ENCODE measurements at regions not wholly inside any gene's neighbourhood (a gene's known extent, or its start where the extent isn't known, plus 50 kb on each side); places are given as distances from the start of the nearest gene placed in this dataset.

- ChIA-PET POLR2A (no interaction called here), CTCF (no interaction called here)
- intact Hi-C loops (cut with micrococcal nuclease), result no loop called here
- no peak overlapping the region for H3K4me3 Mint-ChIP-seq
- DNase-seq (no peak), ATAC-seq (no peak)
- peaks cover 16% of the 10 kb centered on the region for H3K27me3 Mint-ChIP-seq
- no peaks in the 10 kb centered on the region for H3K4me1 Mint-ChIP-seq (ENCODE audit: low read depth)
- peaks cover 2% of the 10 kb centered on the region for H3K9me3 Mint-ChIP-seq
- H3K27ac Mint-ChIP-seq, result no peak overlapping the region
- no peaks in the 10 kb centered on the region for H3K36me3 Mint-ChIP-seq (ENCODE audit: low read depth)
- TF ChIP-seq, protein P1, sequence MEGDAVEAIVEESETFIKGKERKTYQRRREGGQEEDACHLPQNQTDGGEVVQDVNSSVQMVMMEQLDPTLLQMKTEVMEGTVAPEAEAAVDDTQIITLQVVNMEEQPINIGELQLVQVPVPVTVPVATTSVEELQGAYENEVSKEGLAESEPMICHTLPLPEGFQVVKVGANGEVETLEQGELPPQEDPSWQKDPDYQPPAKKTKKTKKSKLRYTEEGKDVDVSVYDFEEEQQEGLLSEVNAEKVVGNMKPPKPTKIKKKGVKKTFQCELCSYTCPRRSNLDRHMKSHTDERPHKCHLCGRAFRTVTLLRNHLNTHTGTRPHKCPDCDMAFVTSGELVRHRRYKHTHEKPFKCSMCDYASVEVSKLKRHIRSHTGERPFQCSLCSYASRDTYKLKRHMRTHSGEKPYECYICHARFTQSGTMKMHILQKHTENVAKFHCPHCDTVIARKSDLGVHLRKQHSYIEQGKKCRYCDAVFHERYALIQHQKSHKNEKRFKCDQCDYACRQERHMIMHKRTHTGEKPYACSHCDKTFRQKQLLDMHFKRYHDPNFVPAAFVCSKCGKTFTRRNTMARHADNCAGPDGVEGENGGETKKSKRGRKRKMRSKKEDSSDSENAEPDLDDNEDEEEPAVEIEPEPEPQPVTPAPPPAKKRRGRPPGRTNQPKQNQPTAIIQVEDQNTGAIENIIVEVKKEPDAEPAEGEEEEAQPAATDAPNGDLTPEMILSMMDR (IDR thresholded peaks at IDR 0.05), result no peak
These were observed 112.5 kb upstream of the SLCO6A1 start for GRCh38 chr5:102611312-102611711.

- Mint-ChIP-seq H3K4me3 (no peak overlapping the region), H3K27ac (no peak overlapping the region), H3K27me3 (peaks cover 16% of the 10 kb centered on the region), H3K4me1 (ENCODE audit: low read depth) (no peaks in the 10 kb centered on the region), H3K36me3 (ENCODE audit: low read depth) (no peaks in the 10 kb centered on the region), H3K9me3 (peaks cover 2% of the 10 kb centered on the region)
- DNase-seq (no peak), ATAC-seq (no peak)
- ChIA-PET POLR2A (no interaction called here), CTCF (no interaction called here)
- intact Hi-C loops (cut with micrococcal nuclease), result no loop called here
- TF ChIP-seq, protein P1 (IDR thresholded peaks at IDR 0.05), result no peak
These were observed 114.9 kb upstream of the SLCO6A1 start for GRCh38 chr5:102613661-102614060.

DNA sequence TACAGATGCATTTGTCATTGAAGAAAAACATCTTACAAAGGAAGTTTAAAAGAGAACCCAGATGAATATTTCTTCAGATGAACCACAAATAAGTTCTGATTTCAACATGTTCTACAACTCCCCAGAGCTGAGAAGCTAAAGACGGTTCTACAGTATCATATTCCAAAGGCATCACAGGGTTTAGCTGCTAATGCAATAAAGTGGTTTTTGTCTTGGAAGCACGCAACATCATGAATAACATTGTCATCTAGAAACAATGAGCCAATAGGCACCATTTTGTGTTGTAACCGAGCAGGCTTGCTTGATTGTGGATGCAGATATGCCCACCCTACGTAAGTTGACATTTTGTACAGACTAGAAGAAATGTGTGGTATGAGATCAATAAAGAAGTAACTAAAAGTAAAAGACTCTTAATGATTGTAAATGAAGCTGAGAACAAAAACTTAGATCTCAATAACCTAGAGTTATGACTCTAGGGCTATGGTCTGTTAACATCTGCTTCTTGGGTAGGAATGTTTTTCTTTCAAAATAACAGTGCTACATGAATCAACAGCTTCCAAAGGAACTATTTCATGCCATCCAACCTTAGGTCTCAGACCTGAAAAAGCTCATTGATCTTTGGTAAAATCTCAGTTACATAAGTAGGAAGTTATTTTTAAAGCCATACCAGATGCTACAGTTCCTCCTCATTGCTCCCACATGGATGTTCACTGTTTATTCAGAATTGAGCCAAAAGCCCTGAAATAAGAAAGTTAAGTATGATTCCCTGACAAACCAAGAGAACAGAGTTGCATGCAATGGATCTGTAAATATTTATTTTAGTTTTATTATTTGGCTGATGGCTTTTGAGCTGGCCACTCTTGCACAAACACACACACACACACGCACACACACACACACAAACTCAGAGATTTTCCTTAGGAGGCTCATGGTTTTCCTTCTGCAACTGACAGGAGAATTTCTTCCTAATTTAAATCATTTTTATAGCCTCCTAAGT is 118.7 kb upstream of the SLCO6A1 start:
- H3K36me3 Mint-ChIP-seq (ENCODE audit: low read depth), result no peaks in the 10 kb centered on the region
- TF ChIP-seq, protein P1 (IDR thresholded peaks at IDR 0.05), result no peak
- CTCF ChIA-PET, result no interaction called here
- POLR2A ChIA-PET, result no interaction called here
- DNase-seq (no peak), ATAC-seq (no peak)
- H3K9me3 Mint-ChIP-seq, result peaks cover 2% of the 10 kb centered on the region
- H3K27ac Mint-ChIP-seq, result no peak overlapping the region
- no peaks in the 10 kb centered on the region for H3K4me1 Mint-ChIP-seq (ENCODE audit: low read depth)
- peaks cover 16% of the 10 kb centered on the region for H3K27me3 Mint-ChIP-seq
- intact Hi-C loops (cut with micrococcal nuclease), result no loop called here
- H3K4me3 Mint-ChIP-seq, result no peak overlapping the region

GRCh38 chr5:102622262-102622661 is 123.5 kb upstream of the SLCO6A1 start:
- no peak overlapping the region for H3K27ac Mint-ChIP-seq
- no peaks in the 10 kb centered on the region for H3K4me1 Mint-ChIP-seq (ENCODE audit: low read depth)
- H3K4me3 Mint-ChIP-seq, result no peak overlapping the region
- peaks cover 3% of the 10 kb centered on the region for H3K27me3 Mint-ChIP-seq
- TF ChIP-seq, protein P1 (IDR thresholded peaks at IDR 0.05), result no peak
- DNase-seq (no peak), ATAC-seq (no peak)
- intact Hi-C loops (cut with micrococcal nuclease), result no loop called here
- no peaks in the 10 kb centered on the region for H3K36me3 Mint-ChIP-seq (ENCODE audit: low read depth)
- CTCF ChIA-PET, result no interaction called here
- H3K9me3 Mint-ChIP-seq, result no peaks in the 10 kb centered on the region
- POLR2A ChIA-PET, result no interaction called here

DNA sequence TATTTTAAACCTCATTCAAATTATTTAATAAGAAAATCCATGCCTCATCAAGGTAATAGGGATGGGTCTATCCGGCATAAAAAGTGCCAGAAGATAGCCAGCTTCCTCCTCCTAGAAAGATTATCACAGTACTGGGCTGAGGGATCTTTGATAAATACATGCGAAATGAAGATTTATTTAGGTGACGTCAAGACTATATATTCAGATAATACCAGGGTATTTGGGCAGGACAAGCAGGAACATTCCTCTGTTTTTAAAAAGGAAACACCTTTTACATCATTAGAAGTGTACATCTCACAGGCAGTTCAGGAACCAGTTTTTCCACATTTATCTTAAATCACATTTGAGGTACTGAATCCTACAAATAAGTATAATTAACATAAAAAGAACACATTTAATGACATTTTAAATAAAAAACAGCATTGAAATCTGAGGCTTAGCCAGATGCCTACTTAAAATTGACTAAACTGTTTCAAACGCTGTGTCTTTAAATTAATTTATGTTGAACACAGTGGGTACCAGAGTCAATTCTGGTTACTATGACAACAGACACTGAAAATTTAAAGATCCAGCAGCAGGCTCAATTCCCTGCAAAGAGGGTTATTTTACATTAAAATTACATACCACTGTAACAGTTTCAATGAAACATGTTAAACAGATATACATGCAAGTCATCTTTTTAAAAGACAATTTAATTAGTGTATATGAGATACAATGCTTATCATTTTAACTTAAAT is 124.7 kb upstream of the SLCO6A1 start:
- Mint-ChIP-seq H3K36me3 (ENCODE audit: low read depth) (no peaks in the 10 kb centered on the region), H3K4me1 (ENCODE audit: low read depth) (no peaks in the 10 kb centered on the region), H3K9me3 (no peaks in the 10 kb centered on the region), H3K27me3 (peaks cover 2% of the 10 kb centered on the region), H3K27ac (no peak overlapping the region), H3K4me3 (no peak overlapping the region)
- ChIA-PET CTCF (no interaction called here), POLR2A (no interaction called here)
- intact Hi-C loops (cut with micrococcal nuclease), result no loop called here
- DNase-seq, result no peak
- TF ChIP-seq, protein P1 (IDR thresholded peaks at IDR 0.05), result no peak
- ATAC-seq, result no peak

Measured in activated CD8-positive, alpha-beta T cell treated with anti-CD3 and anti-CD28 coated beads for 36 hours (primary cell).